Activated CD8-positive, alpha-beta memory T cell treated with anti-CD3 and anti-CD28 coated beads, Interleukin-2, amount 50 U/mL, for 1 hour (primary cell): ENCODE measurements at regions not wholly inside any gene's neighbourhood (a gene's known extent, or its start where the extent isn't known, plus 50 kb on each side); places are given as distances from the start of the nearest gene placed in this dataset.

Experiments used
- DNase-seq: peaks from one replicate; pipeline ENCODE4 v3.0.0-alpha.2; 2020; ENCODE audit errors: extremely low read depth

GRCh38 chr1:96996001-96996400, 274.4 kb downstream of the PTBP2 start:
- DNase-seq: no peak

- DNase-seq: no peak
Measured at GRCh38 chr1:96997717-96998116, 276.1 kb downstream of the PTBP2 start.

DNA sequence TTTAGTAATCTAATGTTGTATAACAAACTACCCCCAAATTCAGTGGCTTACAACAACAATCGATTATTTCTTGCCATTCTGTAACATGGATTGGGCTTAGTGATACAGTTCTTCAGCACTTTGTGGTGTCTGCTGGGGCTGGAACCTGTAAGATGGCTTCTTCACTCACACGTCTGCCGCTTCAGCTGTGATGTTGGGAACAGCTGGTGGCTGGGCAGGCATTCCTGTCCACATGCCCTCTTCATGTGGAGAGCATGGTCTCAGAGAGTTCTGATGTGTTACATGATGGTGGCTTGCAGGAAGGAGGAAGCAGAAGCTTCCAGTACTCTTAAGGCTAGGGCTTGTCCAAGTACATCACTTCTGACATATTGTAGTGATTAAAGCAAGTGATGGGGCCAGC, 276.9 kb downstream of the PTBP2 start:
- no peak for DNase-seq

GRCh38 chr1:96999191-96999590, 277.6 kb downstream of the PTBP2 start:
- DNase-seq: no peak

GRCh38 chr1:97004054-97004453, 282.5 kb downstream of the PTBP2 start:
- DNase-seq: no peak

- no peak for DNase-seq
Measured at GRCh38 chr1:97004743-97005142, 283.2 kb downstream of the PTBP2 start.

- DNase-seq: no peak
Measured at GRCh38 chr1:97006044-97006661, 284.6 kb downstream of the PTBP2 start.

DNA sequence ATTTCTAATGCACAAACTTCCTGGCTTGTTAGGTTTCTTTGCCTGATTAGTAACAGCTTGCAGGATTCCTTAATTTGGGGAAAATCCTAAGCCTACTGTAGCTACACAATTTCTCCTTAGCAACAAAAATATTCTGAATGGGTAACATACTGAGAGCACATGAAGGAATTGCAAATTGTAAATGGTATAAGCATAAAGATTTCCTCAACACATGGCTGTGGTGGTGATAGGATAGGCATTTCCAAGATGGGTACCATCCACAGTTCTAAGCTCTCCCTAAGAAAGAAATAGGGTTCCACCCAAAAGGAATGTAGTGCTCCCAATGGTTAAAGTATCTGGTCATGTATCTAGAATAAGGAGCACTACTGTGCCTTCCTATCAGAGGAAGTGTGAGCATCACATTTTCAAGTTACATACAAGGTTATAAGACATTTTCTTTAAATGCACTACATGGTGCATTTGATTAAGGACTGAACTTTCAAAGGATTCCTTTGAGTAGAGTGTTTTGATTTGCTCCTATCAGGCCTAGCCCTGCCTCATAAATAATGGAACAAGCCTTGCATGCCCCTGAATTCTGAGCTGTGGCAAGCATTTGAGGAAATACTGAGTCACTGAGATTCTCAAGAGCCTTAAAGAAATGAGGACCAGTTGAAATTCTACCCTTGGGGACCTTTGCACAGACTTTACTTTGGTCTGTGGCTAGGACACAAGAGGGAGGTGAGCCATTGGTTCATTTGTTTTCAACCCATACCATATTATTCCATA, 286.4 kb downstream of the PTBP2 start:
- no peak for DNase-seq

GRCh38 chr1:97010566-97011264, 289.1 kb downstream of the PTBP2 start:
- no peak for DNase-seq

- no peak for DNase-seq
Measured at GRCh38 chr1:97013136-97013535, 291.6 kb downstream of the PTBP2 start.

- DNase-seq: no peak
Measured at GRCh38 chr1:97013941-97014340, 292.4 kb downstream of the PTBP2 start.

DNA sequence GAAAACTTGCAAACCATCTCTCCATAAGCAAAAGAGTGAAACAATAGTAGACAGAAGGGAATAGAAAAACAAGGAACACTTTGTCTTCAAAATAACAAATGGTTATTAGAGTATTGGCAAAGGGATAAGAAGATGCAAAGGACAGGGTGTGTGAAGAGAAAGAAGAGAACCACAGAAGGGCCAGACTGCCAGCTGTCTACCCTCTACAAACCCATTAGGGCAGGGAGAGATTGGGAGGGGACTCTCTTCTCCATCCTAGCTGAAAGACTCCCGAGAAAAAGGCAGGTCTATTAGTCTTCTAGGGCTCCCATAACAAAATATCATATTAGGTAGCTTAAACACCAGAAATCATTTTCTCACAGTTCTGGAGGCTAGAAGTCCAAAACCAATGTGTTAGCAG, 292.8 kb downstream of the PTBP2 start:
- DNase-seq: no peak

GRCh38 chr1:97017895-97018294, 296.3 kb downstream of the PTBP2 start:
- DNase-seq: no peak
